SH-SY5Y (cell line): ENCODE measurements at regions not wholly inside any gene's neighbourhood (a gene's known extent, or its start where the extent isn't known, plus 50 kb on each side); places are given as distances from the start of the nearest gene placed in this dataset.

ENCODE experiments used
- GATA2 ChIP-seq: IDR thresholded peaks from 2 replicates; pipeline ENCODE4 v1.6.1; 2011; ENCODE audit warnings: mild to moderate bottlenecking, low read depth, low read length
- GATA3 ChIP-seq: IDR thresholded peaks from 2 replicates; pipeline ENCODE4 v1.6.1; 2011; ENCODE audit warnings: low read depth, mild to moderate bottlenecking, low read length, moderate library complexity

DNA sequence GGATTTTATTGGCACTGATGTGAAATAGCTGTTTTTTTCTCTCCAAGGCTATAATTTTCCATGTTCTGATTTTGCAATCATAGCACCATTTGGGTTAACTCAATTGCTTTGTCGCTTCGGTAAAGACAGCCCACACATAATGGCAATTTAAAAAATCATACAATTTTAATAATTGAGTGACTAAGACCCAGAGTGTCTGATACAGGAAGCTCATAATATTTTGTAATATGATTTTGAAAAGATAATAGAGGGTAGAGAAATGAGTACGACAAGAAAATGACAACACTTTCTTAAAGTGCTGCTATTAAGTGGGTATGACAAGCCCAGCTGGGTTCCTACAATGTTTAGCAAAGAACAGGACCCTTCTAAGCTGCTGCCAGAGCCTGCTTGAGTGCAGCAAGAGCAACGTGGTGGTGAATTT, 439.1 kb downstream of the METTL15 start:
- TF ChIP-seq GATA2 (no peak), GATA3 (no peak)
